Activated gamma-delta T cell treated with anti-CD3 and anti-CD28 coated beads, Interleukin-2, amount 50 U/mL, for 16 hours (primary cell): ENCODE measurements at regions not wholly inside any gene's neighbourhood (a gene's known extent, or its start where the extent isn't known, plus 50 kb on each side); places are given as distances from the start of the nearest gene placed in this dataset.
"Not testable (repeated sequence)": the region's sequence is repeated elsewhere in the genome, so short reads cannot be mapped to it uniquely, and the experiment has no call there.

Source experiments
- DNase-seq: peaks from one replicate; pipeline ENCODE4 v3.0.0-alpha.2; 2020; ENCODE audit warnings: low read depth

GRCh38 chr12:46711756-46712155 lies 114.0 kb downstream of the SLC38A4 start:
- no peak for DNase-seq

GRCh38 chr12:46710125-46710743 lies 115.6 kb downstream of the SLC38A4 start:
- no peak for DNase-seq

- DNase-seq = no peak
Observed at GRCh38 chr12:46702581-46703344, 123.0 kb downstream of the SLC38A4 start.

- DNase-seq = no peak
Observed at GRCh38 chr12:46701356-46701755, 124.4 kb downstream of the SLC38A4 start.

GRCh38 chr12:46699986-46700385 lies 125.8 kb downstream of the SLC38A4 start:
- DNase-seq = no peak

GRCh38 chr12:46698003-46698402 lies 127.8 kb downstream of the SLC38A4 start:
- DNase-seq = no peak

GRCh38 chr12:46693518-46693917 lies 132.3 kb downstream of the SLC38A4 start:
- no peak for DNase-seq

- DNase-seq = no peak
Observed at GRCh38 chr12:46693034-46693433, 132.8 kb downstream of the SLC38A4 start.

GRCh38 chr12:46692606-46693005 lies 133.2 kb downstream of the SLC38A4 start:
- DNase-seq = no peak

- no peak for DNase-seq
Observed at GRCh38 chr12:46686267-46686942, 139.4 kb downstream of the SLC38A4 start.

- not testable (repeated sequence) for DNase-seq
Observed at GRCh38 chr12:46684243-46684642, 141.6 kb downstream of the SLC38A4 start.

GRCh38 chr12:46682148-46682547 lies 143.6 kb downstream of the SLC38A4 start:
- DNase-seq = no peak

- no peak for DNase-seq
Observed at GRCh38 chr12:46680506-46680905, 145.3 kb downstream of the SLC38A4 start.

GRCh38 chr12:46679754-46680153 lies 146.0 kb downstream of the SLC38A4 start:
- no peak for DNase-seq

- DNase-seq = no peak
Observed at GRCh38 chr12:46678426-46678825, 147.4 kb downstream of the SLC38A4 start.

GRCh38 chr12:46677749-46678148 lies 148.0 kb downstream of the SLC38A4 start:
- DNase-seq = no peak

- no peak for DNase-seq
Observed at GRCh38 chr12:46676797-46677520, 148.8 kb downstream of the SLC38A4 start.

- no peak for DNase-seq
Observed at GRCh38 chr12:46676396-46676795, 149.4 kb downstream of the SLC38A4 start.

GRCh38 chr12:46675736-46676135 lies 150.1 kb downstream of the SLC38A4 start:
- no peak for DNase-seq

- DNase-seq = no peak
Observed at GRCh38 chr12:46674800-46675199, 151.0 kb downstream of the SLC38A4 start.

- DNase-seq = no peak
Observed at GRCh38 chr12:46674129-46674528, 151.7 kb downstream of the SLC38A4 start.

GRCh38 chr12:46671102-46671501 lies 154.7 kb downstream of the SLC38A4 start:
- no peak for DNase-seq

- no peak for DNase-seq
Observed at GRCh38 chr12:46670636-46671035, 155.2 kb downstream of the SLC38A4 start.
